ENCODE measurements at regions not wholly inside any gene's neighbourhood (a gene's known extent, or its start where the extent isn't known, plus 50 kb on each side); places are given as distances from the start of the nearest gene placed in this dataset.

DNA sequence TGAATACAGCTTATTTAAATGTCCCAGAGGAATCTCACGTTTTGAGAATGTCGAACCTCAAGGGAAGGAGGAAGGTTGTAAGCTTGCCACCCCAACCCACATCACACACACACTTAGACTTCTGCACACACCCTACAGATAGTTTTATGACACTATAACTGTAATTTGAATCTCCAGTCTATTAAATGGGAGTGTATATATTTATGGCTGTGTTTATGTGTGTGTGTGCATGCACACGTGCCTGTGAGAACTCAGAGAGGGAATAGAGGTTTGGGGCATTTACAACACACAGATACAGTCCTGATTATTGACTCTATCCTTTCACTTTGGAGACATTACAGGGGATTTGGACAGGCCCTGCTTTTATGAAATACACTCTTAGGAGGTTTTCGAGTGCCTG is 171.5 kb upstream of the MAF start:
- TF ChIP-seq, protein P1, sequence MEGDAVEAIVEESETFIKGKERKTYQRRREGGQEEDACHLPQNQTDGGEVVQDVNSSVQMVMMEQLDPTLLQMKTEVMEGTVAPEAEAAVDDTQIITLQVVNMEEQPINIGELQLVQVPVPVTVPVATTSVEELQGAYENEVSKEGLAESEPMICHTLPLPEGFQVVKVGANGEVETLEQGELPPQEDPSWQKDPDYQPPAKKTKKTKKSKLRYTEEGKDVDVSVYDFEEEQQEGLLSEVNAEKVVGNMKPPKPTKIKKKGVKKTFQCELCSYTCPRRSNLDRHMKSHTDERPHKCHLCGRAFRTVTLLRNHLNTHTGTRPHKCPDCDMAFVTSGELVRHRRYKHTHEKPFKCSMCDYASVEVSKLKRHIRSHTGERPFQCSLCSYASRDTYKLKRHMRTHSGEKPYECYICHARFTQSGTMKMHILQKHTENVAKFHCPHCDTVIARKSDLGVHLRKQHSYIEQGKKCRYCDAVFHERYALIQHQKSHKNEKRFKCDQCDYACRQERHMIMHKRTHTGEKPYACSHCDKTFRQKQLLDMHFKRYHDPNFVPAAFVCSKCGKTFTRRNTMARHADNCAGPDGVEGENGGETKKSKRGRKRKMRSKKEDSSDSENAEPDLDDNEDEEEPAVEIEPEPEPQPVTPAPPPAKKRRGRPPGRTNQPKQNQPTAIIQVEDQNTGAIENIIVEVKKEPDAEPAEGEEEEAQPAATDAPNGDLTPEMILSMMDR (conservative IDR thresholded peaks at IDR 0.05; ENCODE audit: low read depth, low read length), result no peak

GRCh38 chr16:79770244-79771064 is 169.9 kb upstream of the MAF start:
- TF ChIP-seq, protein P1 (conservative IDR thresholded peaks at IDR 0.05; ENCODE audit: low read depth, low read length), result no peak
- DNase-seq (ENCODE audit: low read depth), result peak; percentile 54
- peak overlapping the region; percentile 65 for H3K4me3 ChIP-seq (ENCODE audit: low read length)

More for the DNA sequence above, 171.5 kb upstream of the MAF start:
- DNase-seq (ENCODE audit: low read depth), result no peak
- H3K4me3 ChIP-seq (ENCODE audit: low read length), result no peak overlapping the region

- DNase-seq (ENCODE audit: low read depth), result no peak
- peak overlapping the region; percentile 65 for H3K4me3 ChIP-seq (ENCODE audit: low read length)
- TF ChIP-seq, protein P1 (conservative IDR thresholded peaks at IDR 0.05; ENCODE audit: low read depth, low read length), result no peak
Observed at GRCh38 chr16:79769928-79770243, 169.3 kb upstream of the MAF start.

GRCh38 chr16:79769270-79769927 is 168.9 kb upstream of the MAF start:
- TF ChIP-seq, protein P1 (conservative IDR thresholded peaks at IDR 0.05; ENCODE audit: low read depth, low read length), result no peak
- H3K4me3 ChIP-seq (ENCODE audit: low read length), result no peak overlapping the region
- DNase-seq (ENCODE audit: low read depth), result no peak

GRCh38 chr16:79768276-79768970 is 167.9 kb upstream of the MAF start:
- DNase-seq (ENCODE audit: low read depth), result no peak
- peak overlapping the region; percentile 21 for H3K4me3 ChIP-seq (ENCODE audit: low read length)
- TF ChIP-seq, protein P1 (conservative IDR thresholded peaks at IDR 0.05; ENCODE audit: low read depth, low read length), result no peak

GRCh38 chr16:79767421-79768275 is 167.1 kb upstream of the MAF start:
- TF ChIP-seq, protein P1 (conservative IDR thresholded peaks at IDR 0.05; ENCODE audit: low read depth, low read length), result peak; percentile 51
- DNase-seq (ENCODE audit: low read depth), result no peak
- peak overlapping the region; percentile 21 for H3K4me3 ChIP-seq (ENCODE audit: low read length)

Data from retinal pigment epithelial cell (primary cell).